ENCODE measurements at regions not wholly inside any gene's neighbourhood (a gene's known extent, or its start where the extent isn't known, plus 50 kb on each side); places are given as distances from the start of the nearest gene placed in this dataset.

DNA sequence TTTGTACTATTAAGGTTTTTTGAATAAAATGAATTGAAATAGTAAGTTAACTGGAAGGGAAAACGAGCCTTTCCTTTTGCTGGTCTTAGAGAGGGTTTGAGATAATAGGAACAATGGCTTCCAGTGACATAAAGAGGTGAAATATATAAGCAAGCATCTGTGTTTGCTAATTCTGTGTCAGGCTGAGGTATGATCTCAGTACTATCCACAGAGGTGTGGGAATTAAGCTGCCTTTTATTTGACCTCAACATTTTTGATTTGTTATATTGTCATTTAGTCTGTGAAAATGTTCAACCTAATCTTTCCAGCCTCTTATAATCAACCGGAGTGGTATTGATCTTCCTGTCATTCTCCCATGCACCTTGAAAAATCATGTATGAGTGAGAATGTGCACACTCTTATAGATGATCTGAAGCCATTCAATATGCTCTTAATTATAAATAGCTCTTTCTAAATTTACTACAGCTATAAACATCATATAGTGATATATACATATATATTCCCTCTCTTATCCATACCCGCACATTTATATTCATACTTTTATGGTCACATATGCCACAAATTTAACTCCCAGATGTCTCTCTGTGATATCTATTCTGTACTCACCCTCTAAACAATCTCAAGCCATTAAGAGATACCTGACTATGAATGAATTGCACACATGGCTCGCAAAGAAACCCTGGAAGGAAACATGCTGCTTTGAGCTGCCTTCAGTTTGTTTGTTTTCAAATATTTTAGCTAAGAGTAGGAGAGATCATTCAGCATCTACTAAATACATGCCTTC is 754.7 kb upstream of the NRSN1 start:
- DNase-seq (ENCODE audit: low read depth, low spot score), result no peak

DNA sequence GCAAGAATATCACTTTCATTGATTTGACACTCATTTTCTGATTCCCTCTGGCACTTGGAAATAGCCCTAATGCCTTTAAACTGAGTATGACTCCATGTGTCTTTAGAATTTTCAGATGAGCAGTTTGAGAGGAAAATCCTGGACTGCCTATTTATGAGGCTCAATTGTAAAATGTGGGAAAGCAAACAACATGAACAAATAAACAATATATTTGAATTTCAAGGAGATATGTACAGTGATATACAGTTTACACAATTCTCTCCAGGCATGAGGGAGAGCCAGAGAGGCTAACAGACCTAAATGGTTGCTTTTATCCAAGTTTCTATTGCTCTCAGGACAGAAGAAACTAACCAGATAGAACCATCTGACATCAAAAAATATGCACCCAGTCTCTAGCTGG is 748.2 kb upstream of the NRSN1 start:
- no peak for DNase-seq (ENCODE audit: low read depth, low spot score)
- H3K27ac ChIP-seq, result no peak overlapping the region

More for the DNA sequence above, 754.7 kb upstream of the NRSN1 start:
- no peak overlapping the region for H3K27ac ChIP-seq

DNA sequence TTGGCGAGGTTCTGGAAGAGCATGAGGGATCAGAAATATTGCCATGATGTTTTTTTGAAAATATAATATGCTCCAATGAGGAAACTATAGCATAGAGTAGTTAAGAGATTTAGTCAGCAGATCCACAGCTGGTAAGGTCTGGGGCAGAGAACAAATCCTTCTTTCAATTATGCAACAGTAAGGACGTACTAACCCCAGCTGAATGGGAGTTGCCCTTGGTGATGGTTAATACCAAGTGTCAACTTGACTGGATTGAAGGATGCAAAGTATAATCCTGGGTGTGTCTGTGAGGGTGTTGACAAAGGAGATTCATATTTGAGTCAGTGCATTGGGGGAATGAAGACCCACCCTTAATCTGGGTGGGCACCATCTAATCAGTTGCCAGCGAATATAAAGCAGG is 745.5 kb upstream of the NRSN1 start:
- no peak overlapping the region for H3K27ac ChIP-seq
- no peak for DNase-seq (ENCODE audit: low read depth, low spot score)

DNA sequence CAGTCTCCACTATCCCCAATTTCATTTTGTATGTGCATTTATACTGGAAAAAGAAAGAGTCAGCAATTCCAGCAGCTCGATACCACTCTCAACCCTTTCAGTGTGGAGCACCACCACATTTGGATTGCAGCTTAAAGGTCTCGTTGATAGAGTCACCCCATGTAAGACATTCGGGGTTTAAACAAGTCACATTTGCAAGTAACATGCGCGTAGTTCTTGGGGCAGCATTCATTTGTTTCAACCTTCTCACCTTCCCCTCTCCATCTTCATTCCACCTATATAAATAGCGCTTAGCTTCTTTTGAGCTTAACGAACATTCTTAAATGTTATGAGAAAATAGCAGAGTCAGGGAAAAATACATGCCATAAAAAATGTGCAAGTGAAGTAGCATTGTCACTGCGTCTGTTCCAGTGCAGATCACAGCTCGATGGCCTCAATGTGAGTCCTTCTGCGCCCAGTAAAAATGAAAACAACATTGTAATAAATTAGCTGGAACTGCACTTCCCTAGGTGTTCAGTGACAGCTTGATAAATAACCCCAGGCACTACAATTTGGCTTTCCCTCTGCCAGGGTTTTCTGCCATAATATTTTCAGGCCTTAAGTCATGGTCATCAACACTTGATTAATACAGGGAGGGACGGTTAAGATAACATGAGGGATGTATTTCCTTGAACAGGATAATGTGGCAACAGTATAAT is 737.8 kb upstream of the NRSN1 start:
- H3K27ac ChIP-seq, result no peak overlapping the region

DNA sequence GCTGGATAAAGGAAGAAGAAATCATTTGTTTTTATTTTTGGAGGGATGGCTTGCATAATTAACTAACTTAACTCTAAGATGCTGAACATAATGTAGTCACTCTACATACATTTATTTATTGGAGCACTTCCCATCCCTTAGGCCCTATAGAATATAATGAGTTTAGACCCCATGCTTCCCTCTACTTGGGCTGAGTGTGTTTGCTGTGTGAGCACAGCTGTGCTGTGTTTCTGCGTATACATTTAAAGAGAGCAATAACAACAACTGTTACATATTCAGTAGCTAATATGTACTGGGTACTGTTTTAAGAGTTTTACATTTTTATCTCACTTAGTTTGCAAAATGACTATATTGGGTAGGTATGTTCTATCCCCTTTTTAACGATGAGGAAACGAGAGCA is 736.6 kb upstream of the NRSN1 start:
- no peak for DNase-seq (ENCODE audit: low read depth, low spot score)
- no peak overlapping the region for H3K27ac ChIP-seq

More for the DNA sequence above, 737.8 kb upstream of the NRSN1 start:
- no peak for DNase-seq (ENCODE audit: low read depth, low spot score)

DNA sequence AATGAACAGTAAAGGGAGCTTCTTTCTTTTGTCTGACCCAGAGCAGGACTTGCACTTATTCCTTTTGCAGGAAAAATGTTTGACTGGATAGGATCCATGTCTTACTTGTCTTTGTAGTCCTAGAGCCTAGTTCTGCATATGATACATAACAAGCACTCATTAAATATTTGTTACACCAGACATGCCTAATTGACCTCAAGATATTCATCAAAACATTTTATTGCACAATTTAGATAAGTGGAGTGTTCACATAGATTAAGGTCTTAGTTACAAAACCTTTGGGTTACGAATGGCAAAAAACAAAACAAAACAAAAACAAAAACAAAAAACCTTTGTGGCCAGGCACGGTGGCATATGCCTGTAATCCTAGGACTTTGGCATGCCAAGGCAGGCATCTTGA is 735.8 kb upstream of the NRSN1 start:
- DNase-seq (ENCODE audit: low read depth, low spot score), result no peak
- H3K27ac ChIP-seq, result no peak overlapping the region

DNA sequence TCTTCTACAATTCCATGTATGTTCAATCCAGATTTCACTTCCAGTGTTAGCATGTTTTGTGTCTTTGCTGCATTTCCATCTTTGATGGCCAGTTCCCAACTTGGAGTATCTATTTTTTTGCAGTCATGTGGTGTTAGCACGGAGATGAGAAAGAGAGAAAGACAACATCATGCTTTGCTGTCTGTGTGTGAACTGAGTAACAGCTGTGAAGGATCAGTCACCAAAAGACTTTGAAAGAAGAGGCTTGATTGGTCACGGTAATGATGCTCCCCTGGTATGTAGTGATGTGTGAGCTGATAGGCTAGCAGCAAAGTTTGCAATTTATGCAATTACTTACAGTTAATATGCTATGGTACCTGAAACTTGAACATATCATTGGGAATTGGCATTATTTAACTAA is 731.3 kb upstream of the NRSN1 start:
- no peak for DNase-seq (ENCODE audit: low read depth, low spot score)
- no peak overlapping the region for H3K27ac ChIP-seq

DNA sequence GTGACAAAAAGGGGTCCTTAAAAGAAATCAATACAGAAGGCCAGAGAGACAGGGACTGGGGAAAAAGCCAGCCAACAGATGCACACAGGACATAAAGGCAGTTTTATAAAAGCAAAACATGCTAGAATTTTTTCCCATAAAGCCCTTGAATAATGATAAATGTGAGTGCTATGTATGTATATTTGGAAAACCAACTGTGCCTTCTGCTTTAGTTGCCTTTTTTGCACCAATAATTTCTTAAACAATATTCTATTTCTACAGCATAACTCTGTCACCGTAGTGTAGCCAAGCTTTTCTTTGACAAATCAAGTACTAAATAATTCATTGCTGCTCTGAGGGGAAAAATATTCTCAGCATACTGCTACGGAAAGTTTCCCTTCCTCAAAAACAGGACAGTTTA is 730.6 kb upstream of the NRSN1 start:
- DNase-seq (ENCODE audit: low read depth, low spot score), result no peak

DNA sequence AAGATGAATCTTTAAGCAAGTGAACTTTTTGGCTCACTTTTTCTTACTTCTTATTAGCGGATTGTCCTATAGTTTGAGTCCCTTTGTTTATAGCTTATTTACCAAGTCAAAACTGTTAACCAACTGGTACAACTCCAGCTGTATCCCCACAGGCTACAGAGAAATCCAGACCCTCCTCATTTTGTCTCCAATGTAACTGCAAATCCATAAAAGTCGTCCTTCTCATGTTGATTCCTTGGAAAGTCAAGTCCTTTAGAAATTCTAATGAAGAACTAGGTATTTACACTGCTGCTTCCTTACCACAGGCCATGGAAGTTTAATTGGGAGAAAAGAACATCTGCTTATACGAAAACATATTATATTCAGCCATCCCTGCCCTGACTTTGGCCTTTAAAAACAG is 729.1 kb upstream of the NRSN1 start:
- H3K27ac ChIP-seq, result no peak overlapping the region
- DNase-seq (ENCODE audit: low read depth, low spot score), result no peak

More for the DNA sequence above, 730.6 kb upstream of the NRSN1 start:
- H3K27ac ChIP-seq, result no peak overlapping the region

DNA sequence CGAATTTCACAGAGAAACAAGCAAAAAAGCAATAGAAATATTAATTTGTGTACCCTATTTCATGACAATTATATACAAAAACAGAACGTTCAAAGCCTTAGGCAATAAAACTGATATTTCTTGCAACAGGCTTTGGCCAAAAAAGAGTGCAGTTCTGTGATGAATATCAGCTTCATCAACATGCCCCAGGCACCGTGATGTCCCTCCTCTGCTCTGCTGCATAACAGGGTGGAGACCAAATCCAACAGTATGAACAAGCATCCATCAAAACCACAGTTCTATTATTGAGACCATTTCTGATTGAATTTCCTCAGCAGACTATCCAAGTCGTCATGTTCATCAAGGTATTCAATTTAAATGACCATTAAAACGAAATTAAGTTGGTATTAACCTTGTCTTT is 722.6 kb upstream of the NRSN1 start:
- no peak for DNase-seq (ENCODE audit: low read depth, low spot score)
- H3K27ac ChIP-seq, result no peak overlapping the region

DNA sequence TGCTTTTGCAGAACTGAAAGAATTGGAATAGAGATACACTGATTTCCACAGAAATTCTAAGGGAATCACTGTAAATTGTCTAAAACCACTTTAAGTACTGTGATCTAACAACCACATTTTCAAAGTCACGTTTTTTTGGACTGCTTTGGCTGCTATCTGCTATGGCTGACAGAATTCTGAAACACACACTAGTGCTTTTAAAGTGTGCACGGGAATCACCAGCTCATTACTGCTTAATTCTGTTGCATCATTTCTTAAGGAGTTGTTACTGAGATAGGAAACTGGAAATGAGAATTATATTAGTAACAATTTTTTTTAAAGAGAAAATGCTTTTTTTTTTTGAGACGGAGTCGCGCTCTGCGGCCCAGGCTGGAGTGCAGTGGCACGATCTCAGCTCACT is 716.5 kb upstream of the NRSN1 start:
- no peak overlapping the region for H3K27ac ChIP-seq

DNA sequence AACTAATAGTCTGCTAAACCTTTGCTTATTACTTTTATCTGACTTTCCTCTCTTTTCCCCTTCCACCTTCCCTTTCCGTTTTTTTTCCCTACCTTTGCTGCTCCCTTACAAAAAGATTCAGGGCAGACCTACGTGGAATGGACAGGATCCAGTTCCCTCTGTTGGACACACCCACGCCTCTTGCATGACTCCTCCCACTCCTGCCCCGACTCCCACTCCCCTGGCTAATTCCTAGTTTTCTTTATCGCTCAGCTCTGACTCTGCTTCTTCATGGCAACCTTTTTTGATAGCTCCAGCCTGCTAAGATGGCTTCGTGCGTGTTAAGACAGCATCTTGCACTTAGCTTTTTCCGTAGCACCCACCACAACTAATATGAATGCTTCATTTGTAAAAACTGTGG is 715.6 kb upstream of the NRSN1 start:
- no peak for DNase-seq (ENCODE audit: low read depth, low spot score)

More for the DNA sequence above, 716.5 kb upstream of the NRSN1 start:
- DNase-seq (ENCODE audit: low read depth, low spot score), result no peak

DNA sequence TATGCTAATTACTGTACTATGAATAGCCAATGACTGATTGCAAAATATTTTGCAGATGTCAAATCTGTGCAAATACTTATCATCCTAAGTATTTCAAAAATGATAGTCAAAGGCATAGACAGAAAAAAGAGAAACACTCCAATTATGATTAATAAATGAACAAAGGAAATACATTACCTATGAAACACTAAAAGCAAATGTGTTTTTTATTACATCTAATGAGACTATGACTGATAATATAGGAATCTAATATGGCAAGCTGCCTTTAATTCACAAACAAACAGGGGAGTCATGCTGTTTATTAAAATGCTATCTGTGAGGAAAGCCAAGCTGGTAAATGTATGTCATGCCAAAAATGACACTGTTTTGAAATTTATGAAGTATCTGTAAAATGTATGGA is 713.2 kb upstream of the NRSN1 start:
- no peak overlapping the region for H3K27ac ChIP-seq
- no peak for DNase-seq (ENCODE audit: low read depth, low spot score)

More for the DNA sequence above, 715.6 kb upstream of the NRSN1 start:
- no peak overlapping the region for H3K27ac ChIP-seq

DNA sequence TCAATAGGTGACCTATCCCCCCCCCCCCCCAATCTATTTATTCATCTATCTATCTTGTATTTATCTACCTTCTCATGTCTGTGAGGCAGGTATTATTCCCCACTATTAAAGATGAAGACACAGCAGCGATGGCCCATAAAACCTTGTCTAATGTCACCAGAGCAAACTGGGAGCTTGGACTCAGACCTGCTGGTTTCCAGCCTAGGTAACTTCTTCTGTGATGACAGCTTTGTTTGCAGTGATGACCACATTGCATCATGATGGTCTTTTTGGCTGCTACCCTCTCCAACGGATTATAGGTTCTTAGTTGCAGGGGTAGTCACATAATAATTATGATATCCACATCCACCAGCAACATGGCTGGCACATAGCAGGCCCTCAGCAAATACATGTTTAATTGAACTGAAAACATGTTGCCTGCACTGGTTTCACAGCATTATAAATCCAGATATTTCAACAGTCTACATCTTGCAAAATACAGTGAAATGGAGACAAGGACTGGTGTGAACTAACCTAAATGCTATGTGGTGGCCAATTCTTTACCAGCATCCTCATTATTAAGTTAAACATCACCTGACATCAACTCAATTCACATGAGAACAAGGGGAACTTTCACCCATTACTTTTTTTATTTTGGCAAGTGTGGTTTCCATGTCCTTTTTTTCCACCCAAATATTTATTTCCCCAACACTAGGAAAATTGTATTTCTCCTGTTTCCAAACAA is 712.5 kb upstream of the NRSN1 start:
- no peak for DNase-seq (ENCODE audit: low read depth, low spot score)
- peak overlapping the region; percentile 28 for H3K27ac ChIP-seq

DNA sequence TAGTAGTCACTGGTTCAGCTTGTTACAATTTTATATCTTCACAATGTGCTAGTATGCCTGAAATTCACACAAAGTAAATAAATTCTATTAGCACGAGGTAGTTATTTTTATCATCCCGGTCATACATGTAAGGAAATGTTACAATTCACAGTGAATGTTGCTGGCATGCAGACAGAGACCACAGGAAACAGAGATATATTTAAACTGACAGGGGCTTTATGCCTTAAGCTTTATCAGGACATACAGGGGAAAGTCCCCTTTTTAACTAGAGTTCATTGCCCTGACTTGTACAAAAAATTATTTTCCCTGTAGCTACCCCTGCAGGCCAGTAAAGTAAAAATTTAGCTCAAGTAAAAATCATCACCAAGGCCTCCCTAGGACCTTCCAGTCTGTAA is 712.0 kb upstream of the NRSN1 start:
- peak; percentile 49 for DNase-seq (ENCODE audit: low read depth, low spot score)
- H3K27ac ChIP-seq, result peak overlapping the region; percentile 28

DNA sequence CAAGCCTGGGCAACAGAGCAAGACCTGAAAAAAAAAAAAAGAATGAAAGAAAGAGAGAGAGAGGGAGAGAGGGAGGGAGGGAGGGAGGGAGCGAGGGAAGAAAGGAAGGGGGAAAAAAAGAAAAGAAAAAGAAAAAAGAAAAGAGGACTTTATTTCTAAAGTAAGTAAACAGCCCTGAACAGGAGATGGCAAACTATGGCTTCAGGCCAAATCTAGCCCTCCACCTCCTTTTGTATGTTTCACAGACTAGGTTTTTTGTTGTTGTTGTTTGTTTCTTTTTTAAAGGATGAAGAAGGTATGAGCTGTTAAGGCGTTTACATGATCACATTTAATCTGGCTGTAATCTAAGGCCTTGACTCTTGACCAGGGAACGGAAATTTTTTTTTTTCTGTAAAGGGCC is 711.1 kb upstream of the NRSN1 start:
- no peak overlapping the region for H3K27ac ChIP-seq
- no peak for DNase-seq (ENCODE audit: low read depth, low spot score)

DNA sequence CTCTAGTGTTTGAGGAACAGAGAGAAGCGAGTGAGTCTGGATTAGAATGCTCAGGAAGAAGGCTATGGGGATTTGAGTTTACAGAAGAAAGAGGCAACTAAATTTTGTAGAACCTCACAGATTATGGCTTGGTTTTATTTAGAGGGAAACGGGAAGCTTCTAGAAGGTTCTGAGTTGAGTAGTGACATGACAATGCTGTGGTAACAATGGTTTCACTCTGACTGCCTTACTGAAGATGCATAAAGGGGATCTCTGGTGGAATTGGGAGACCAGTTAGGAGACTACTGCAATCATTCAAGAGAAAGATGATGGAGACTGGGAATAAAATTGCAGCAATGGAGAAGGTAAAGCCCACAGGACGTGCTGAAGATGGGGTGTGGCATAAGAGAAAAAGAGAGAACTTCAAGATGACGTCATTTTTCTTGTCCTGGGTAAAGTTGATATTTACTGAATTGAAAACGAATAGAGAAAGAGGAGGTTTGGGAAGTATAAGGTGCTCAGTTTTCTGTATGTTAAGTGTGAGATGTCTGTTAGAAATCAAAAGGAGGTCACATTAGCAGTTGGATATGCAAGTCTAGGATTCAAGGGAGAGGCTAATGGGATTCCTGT is 710.1 kb upstream of the NRSN1 start:
- no peak overlapping the region for H3K27ac ChIP-seq
- no peak for DNase-seq (ENCODE audit: low read depth, low spot score)

DNA sequence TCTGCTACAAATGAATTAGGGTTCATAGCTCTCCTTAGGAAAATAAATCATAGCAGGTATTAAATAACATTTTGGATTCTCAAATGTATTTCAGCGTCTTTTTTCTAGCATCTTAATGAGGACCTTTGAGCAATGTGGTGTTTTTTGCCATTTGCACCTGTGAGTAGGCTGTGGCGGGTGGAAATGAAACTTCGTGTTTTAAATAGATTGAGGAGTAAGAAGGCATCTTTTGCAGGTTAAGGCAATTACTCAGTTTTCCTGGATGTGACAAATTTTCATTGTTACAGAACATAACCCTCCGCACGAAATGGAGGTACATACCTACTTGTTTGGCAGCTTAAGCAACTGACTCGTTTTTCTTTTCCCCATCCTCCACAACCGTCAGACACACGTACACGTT is 708.9 kb upstream of the NRSN1 start:
- no peak for DNase-seq (ENCODE audit: low read depth, low spot score)
- H3K27ac ChIP-seq, result no peak overlapping the region

DNA sequence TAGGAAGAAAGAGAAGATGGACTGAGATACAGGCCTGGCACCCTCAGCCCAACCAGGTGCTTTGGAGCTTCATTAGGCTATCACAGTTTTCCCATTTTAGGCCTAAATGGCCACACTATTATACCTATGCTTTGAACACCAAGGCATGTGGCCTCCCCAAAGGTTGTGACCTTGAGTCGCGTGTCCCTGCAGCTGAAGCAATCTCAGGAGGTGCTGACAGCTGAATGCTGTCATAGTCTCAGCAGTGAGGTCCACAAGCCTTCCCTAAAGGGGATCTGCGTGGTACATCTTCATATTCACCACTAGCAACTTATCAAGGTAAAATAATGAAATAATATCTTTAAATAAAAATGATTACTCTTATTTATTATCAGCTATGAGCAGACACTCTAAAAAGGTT is 707.9 kb upstream of the NRSN1 start:
- no peak for DNase-seq (ENCODE audit: low read depth, low spot score)
- no peak overlapping the region for H3K27ac ChIP-seq

DNA sequence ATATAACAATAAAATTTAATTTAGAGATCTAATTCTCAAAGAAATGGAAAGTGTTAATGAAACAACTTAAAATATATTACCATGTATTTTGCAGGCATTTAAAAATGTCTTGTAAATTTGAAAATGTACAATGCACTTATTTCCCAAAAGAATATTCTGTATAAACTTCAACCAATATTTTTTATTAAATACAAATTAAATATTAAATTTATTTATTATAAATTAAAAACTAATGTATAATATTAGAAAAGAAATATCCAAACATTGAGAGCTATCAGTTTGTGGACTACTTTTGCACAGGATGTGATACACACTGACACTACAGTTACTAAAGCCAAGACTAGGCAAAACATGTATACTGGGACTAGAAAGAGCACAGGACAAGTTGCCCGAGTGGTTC is 707.0 kb upstream of the NRSN1 start:
- DNase-seq (ENCODE audit: low read depth, low spot score), result no peak

More for the DNA sequence above, 707.0 kb upstream of the NRSN1 start:
- no peak overlapping the region for H3K27ac ChIP-seq

Measured in epithelial cell of prostate (primary cell).